ELR (cell line): ENCODE measurements at regions not wholly inside any gene's neighbourhood (a gene's known extent, or its start where the extent isn't known, plus 50 kb on each side); places are given as distances from the start of the nearest gene placed in this dataset.

Source experiments
- DNase-seq: peaks from one replicate; pipeline ENCODE4 v3.0.0-alpha.2; 2015; ENCODE audit warnings: low read depth

DNA sequence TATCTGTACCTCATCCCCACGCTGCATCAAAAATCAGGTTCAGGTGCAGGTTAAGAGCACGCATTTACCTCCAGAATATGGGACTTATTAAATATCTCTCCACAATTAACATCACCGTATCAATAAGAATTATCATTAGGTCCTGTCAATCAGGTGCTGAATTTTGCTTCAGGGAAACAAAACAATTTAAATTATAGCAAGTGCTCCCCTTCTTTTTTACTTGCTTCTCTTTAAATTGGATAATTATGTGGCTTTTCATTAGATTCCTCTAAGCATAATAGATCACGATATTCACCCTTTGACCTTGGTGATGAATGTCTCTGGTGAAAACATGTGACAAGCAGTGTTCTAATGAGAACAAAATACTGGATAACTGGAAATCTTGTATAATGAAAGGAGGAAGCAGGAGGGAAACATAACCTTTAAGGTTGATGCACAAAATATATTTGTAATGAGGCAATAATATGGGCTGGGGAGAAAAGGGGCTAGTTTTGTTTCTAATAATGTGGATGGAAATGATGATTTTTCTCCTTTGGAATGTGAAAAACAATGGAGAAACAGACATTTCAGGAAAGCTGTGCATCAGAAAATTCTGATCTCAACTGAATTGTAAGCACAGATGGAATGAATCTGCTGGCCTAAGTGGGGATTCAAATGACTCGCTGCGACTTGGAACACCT lies 166.9 kb downstream of the SNX10 start:
- no peak for DNase-seq

DNA sequence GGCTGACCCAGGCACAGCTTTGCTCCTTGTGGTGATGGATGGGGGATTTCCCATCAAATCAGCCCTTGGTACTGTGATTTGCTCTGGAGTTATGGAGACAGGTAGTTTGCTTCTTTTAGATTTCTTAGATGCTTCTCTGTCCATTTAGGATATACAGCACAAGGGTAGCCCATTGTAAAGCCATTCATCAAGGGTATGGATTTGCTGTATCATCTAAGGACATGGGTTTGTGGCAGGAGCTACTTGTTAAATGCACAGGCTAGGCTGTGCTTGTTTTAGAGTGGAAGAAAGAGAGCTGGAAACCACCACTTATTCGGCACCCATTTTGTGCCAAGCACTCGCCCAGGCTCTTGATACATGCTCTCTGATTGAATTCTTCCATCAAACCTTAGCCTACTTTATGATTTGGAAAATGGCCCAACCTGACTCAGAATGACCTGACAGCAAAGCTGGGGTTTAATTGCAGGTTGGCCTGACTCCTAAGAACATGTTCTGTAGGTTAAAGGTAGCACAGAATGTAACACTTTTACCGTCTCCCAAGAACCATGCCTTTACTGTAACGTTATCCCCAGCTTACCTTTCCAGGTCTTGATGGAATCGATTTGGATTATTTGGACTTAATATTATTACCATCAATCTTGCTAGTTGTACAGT lies 168.0 kb downstream of the SNX10 start:
- DNase-seq, result no peak

GRCh38 chr7:26460351-26461085 lies 168.9 kb downstream of the SNX10 start:
- DNase-seq, result no peak

- DNase-seq, result no peak
Observed at GRCh38 chr7:26461518-26461917, 169.9 kb downstream of the SNX10 start.

DNA sequence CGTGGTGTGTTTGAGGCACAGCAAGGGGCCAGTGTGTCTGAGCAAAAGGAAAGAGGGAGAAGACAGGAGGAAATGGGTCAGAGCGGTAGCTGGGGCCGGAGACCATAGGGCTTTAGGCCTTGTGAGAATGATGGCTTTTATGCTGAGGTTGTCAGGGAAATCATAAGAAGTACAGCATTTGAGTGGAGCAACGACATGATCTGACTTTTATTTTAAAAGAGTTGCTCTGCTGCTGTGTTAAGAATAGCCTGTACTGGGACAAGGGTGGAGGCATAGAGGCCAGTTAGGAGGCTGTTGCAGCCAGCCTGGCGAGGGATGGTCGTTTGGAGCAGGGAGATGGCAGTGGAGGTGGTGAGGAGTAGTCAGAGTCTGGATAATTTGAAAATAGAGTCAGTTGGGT lies 174.3 kb downstream of the SNX10 start:
- DNase-seq, result no peak

- DNase-seq, result no peak
Observed at GRCh38 chr7:26467104-26467503, 175.4 kb downstream of the SNX10 start.

GRCh38 chr7:26467541-26467940 lies 175.9 kb downstream of the SNX10 start:
- no peak for DNase-seq

- DNase-seq, result no peak
Observed at GRCh38 chr7:26468625-26469024, 177.0 kb downstream of the SNX10 start.

DNA sequence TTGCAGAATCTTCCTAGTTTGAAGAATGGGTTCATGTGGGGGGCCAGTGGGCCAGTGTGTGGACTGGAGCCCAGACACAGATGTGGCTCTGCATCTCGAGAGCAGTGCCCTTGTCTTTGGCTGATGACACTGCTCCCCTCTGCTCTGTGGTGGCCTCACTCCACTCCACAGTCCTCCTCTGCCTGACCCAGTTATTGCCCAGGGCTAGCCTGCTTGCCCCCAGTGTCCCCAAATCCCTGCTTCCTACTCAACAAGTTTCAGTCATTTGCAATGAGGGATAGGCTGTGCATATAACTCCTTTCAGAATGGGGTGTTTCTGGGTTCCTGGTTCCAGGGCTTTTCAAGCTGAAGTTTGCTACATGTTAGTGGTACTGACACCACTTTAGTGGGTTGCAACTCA lies 177.5 kb downstream of the SNX10 start:
- DNase-seq, result no peak

- DNase-seq, result no peak
Observed at GRCh38 chr7:26470691-26471090, 179.0 kb downstream of the SNX10 start.

DNA sequence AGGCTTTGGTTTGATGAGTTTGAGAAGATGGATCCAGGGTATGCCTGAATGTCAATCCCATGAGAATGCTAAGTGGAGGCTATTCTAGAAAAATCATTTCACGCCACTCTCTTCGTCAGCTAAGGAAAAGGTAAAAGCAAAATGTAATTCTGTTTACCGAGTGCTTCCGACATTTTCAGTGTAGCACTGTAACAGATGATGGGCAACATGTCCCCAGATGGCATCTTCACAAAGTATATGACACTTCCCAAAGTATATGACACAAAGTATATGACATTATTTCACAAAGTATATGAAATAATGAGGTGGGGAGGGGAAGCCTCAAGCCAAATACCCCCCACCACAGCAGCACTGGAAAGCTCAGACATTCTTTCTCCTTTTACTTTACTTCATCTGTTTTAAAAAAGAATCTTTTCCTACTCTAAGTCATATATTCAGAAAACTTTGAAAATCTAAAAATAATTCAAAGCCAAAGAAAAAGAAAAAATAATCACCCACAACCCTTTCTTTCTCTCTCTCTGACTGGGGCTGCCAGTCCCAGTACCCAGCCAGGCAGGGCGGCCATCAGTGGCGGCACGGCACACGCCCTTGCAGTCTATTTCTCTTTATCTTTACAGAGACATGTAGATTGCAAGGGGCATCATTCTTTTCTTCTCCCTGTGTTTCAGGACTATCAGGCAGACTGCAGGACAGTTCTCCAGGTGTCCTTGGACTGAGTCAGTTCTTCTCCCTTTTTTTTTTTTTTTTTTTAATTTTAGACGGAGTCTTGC lies 179.8 kb downstream of the SNX10 start:
- no peak for DNase-seq

- no peak for DNase-seq
Observed at GRCh38 chr7:26472971-26473370, 181.3 kb downstream of the SNX10 start.

DNA sequence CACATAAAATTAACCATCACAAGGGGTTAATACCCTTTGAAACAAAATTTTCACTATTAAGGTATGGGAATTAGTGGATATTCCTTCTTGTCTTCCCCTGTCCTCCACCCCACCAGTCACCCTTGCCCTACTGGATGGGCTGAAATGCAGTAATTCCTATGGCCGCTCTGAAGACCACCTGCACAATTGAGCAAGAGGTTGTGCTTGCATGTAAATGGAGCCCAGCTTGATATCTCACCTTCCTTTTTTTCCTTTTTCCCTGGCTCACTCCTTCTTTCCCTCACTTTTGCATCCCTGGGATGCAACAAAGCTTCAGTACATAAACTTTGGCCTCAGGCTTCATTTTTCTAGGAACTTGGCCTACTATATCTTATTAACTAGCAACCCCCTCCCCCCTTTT lies 184.6 kb downstream of the SNX10 start:
- DNase-seq, result no peak

- DNase-seq, result no peak
Observed at GRCh38 chr7:26477381-26477990, 185.8 kb downstream of the SNX10 start.

DNA sequence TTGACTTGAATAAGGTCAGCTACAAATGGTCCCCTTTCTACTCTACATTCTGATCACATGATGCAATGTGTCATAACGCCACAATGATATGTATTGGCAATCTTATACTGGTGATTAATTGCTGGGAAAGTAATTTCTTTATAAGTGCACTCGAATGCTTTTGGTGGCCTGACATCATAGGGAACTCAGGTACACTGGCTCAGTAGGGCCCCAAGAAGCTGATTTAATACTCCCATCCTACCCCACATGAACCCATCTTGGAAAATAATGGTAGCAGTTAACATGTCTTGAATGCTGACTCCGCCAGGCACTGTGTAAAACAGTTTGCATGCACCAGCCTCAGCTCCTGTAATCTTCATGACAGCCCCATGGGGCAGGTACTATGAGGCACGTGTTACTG lies 186.9 kb downstream of the SNX10 start:
- DNase-seq, result no peak

DNA sequence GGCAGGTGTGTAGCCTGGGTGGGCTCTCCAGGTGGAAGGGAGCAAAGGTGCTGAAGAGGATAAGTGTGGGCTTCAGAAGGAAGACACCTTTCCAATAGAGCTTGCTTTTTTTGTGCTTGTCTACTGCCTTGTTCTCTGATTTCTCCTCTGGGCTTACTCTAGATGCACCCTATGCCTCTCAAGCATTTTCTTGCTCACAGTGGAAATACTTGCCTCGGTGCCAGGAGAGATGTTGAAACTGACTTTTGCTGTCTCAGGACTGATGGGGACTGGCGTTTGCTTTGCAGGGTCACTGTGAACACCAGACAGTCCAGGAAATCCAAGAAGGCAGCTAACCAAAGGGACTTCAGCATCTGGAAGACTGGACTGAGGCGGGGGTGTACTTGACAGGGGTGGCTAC lies 187.9 kb downstream of the SNX10 start:
- DNase-seq, result no peak

GRCh38 chr7:26480156-26480555 lies 188.5 kb downstream of the SNX10 start:
- DNase-seq, result no peak

DNA sequence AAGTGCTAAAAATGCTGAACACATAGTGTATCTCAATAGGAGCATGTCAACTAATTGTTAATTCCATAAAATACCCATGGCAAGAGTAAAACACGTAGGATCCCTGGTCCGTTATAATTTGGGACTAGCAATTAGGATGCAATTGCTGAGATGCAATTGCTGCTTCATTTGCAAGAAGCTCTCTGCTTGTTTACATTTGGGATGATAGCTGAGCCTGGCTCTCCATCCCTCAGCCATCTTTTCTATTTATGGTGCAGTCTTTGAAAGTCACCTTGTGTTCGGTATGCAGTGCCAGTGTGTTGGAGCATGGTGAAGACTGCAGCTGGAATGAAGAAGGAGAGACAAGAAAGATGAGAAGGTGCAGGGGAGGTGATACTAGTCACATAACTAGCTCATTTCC lies 191.3 kb downstream of the SNX10 start:
- DNase-seq, result no peak

- DNase-seq, result no peak
Observed at GRCh38 chr7:26483843-26484242, 192.2 kb downstream of the SNX10 start.

DNA sequence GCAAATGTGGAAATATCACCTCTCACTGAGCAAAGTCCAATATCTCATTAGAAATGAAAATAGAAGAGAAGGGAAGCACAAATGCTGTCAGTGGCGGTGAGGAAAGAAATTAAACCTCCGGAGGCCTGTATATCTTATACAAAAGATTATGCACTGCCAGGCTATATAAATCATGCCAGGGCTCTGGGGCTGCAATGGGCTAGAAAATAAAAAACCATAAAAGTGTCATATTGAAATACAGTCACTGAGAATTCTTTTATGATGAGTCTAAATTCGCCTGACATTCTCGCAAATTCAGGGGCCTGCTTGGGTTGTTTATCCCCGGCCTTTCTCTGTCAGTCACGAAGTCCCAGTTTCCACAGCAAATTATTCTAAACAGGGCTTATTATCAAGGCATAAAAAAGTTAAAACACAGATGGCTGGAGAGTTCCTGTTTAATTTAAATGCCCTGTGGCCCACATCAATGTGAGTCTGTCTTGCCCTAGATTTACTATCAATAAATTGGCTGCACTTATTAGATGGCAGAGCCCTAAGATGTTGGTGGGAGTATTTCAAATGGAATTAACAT lies 193.8 kb downstream of the SNX10 start:
- DNase-seq, result no peak

DNA sequence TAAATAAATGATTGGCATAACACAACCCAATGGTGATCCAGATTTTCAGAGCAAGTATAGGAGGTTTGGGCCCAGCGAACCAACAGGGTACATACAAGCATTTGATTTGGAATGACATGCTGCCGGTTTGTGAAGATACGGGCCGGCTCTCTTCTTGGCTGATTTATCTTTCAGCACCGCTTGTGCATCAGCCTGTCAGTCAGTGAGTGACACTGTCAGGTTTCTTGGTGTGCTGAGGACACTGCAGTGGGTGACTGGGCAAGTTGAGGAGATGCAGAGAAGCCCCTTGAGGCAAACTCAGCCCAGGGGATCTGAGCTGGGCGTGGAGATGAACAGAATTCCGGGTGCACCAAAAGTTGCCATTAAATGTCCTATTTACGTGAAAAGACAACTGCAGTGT lies 194.5 kb downstream of the SNX10 start:
- DNase-seq, result no peak
